SK-MEL-5 (cell line): ENCODE measurements at regions not wholly inside any gene's neighbourhood (a gene's known extent, or its start where the extent isn't known, plus 50 kb on each side); places are given as distances from the start of the nearest gene placed in this dataset.
"Not testable (repeated sequence)": the region's sequence is repeated elsewhere in the genome, so short reads cannot be mapped to it uniquely, and the experiment has no call there.

ENCODE experiments used
- DNase-seq: peaks from one replicate; pipeline ENCODE4 v3.0.0-alpha.2; 2016; ENCODE audit warnings: low read depth, low spot score
- in situ Hi-C: cut with HindIII; loops from 2 replicates; pipeline ENCODE4 v1.10.0; 2016; ENCODE audit warnings: low sequenced_read_pairs, high pct_unique_total_duplicates, low pct_unique_long_range_greater_than_20kb

GRCh38 chr6:6952484-6952883, 155.3 kb upstream of the RREB1 start:
- no peak for DNase-seq
- in situ Hi-C loops: no loop called here

- in situ Hi-C loops: not testable (repeated sequence)
Observed at GRCh38 chr6:6952927-6953326, 154.8 kb upstream of the RREB1 start.

GRCh38 chr6:6960571-6961251, 147.1 kb upstream of the RREB1 start:
- DNase-seq: no peak
- in situ Hi-C loops: no loop called here

More at GRCh38 chr6:6952927-6953326, 154.8 kb upstream of the RREB1 start:
- not testable (repeated sequence) for DNase-seq

GRCh38 chr6:6962086-6962485, 145.7 kb upstream of the RREB1 start:
- in situ Hi-C loops: no loop called here
- no peak for DNase-seq

GRCh38 chr6:6962699-6963098, 145.1 kb upstream of the RREB1 start:
- in situ Hi-C loops: no loop called here

GRCh38 chr6:6963390-6963789, 144.4 kb upstream of the RREB1 start:
- DNase-seq, in situ Hi-C loops: not testable (repeated sequence)

More at GRCh38 chr6:6962699-6963098, 145.1 kb upstream of the RREB1 start:
- no peak for DNase-seq

- in situ Hi-C loops: no loop called here
- DNase-seq: no peak
Observed at GRCh38 chr6:6964675-6965074, 143.1 kb upstream of the RREB1 start.

- in situ Hi-C loops: no loop called here
- no peak for DNase-seq
Observed at GRCh38 chr6:6966127-6966526, 141.6 kb upstream of the RREB1 start.

GRCh38 chr6:6966569-6966968, 141.2 kb upstream of the RREB1 start:
- no peak for DNase-seq
- in situ Hi-C loops: no loop called here

GRCh38 chr6:6968357-6968730, 139.4 kb upstream of the RREB1 start:
- in situ Hi-C loops: no loop called here
- no peak for DNase-seq

- DNase-seq: no peak
- in situ Hi-C loops: no loop called here
Observed at GRCh38 chr6:6968731-6969552, 138.8 kb upstream of the RREB1 start.

- in situ Hi-C loops: no loop called here
- no peak for DNase-seq
Observed at GRCh38 chr6:6969761-6970223, 138.0 kb upstream of the RREB1 start.

GRCh38 chr6:6970851-6971250, 136.9 kb upstream of the RREB1 start:
- in situ Hi-C loops: no loop called here
- no peak for DNase-seq

GRCh38 chr6:6971369-6971768, 136.4 kb upstream of the RREB1 start:
- in situ Hi-C loops: no loop called here
- DNase-seq: no peak

- peak; percentile 31 for DNase-seq
- in situ Hi-C loops: no loop called here
Observed at GRCh38 chr6:6972456-6972855, 135.3 kb upstream of the RREB1 start.

- in situ Hi-C loops: no loop called here
Observed at GRCh38 chr6:6973721-6974120, 134.0 kb upstream of the RREB1 start.

GRCh38 chr6:6975459-6976111, 132.2 kb upstream of the RREB1 start:
- no peak for DNase-seq

More at GRCh38 chr6:6973721-6974120, 134.0 kb upstream of the RREB1 start:
- no peak for DNase-seq

GRCh38 chr6:6976193-6976592, 131.6 kb upstream of the RREB1 start:
- in situ Hi-C loops: no loop called here
- DNase-seq: no peak

More at GRCh38 chr6:6975459-6976111, 132.2 kb upstream of the RREB1 start:
- in situ Hi-C loops: no loop called here
